GM10248 (cell line): ENCODE measurements at regions not wholly inside any gene's neighbourhood (a gene's known extent, or its start where the extent isn't known, plus 50 kb on each side); places are given as distances from the start of the nearest gene placed in this dataset.

Experiments used
- CTCF ChIA-PET: fragments of 300-600 bp; sonication (Branson Sonifier 250); formaldehyde crosslinking; extraction: SDS; loops from one replicate; lab custom pipeline; 2021; ENCODE audit warnings: antibody characterized with exemption; lab: Yijun Ruan, JAX
- POLR2A ChIA-PET: fragments of 350-650 bp; sonication (Branson Sonifier 250); formaldehyde crosslinking; extraction: SDS; loops from one replicate; lab custom pipeline; 2020; ENCODE audit warnings: antibody characterized with exemption; lab: Yijun Ruan, JAX
- DNase-seq: peaks from one replicate; pipeline ENCODE4 v3.0.0; 2012; ENCODE audit errors: extremely low spot score
- CTCF ChIP-seq: IDR thresholded peaks from 2 replicates; pipeline ENCODE4 v1.5.1; 2012; ENCODE audit warnings: mild to moderate bottlenecking, low read depth; ENCODE audit errors: extremely low read depth, missing control alignments, control extremely low read depth

DNA sequence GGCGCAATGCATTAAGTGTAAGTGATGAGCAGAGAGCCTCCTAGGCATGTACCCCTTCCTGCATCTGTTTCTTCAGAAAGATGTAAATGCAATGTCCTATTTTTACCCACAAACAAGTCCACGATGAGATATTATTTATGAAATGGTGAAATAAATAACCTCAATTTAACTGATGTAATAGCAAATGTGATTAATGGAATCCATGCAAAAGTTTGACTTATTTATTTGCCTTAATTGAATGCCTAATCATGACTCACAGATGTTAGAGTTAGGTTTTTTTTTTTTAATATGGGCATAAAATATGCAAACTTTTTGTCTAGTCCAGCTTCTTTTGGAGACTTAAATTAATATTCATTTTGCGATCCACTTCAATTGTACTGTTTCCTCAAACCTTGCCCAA, 67.7 kb upstream of the ITGA4 start:
- CTCF ChIA-PET = interaction anchor here (1.3 kb wide), 1 partner anchor 21 kb away, joined by 3 read pairs; no protein-coding TSS in a partner anchor
- POLR2A ChIA-PET = no interaction called here
- TF ChIP-seq CTCF = no peak
- DNase-seq = no peak

- DNase-seq = peak; percentile 31
- POLR2A ChIA-PET = no interaction called here
- CTCF ChIA-PET = interaction anchor here (0.8 to 1.5 kb wide), 6 partner anchors 10 to 221 kb away, joined by 3 read pairs; no protein-coding TSS in a partner anchor
These were observed 63.7 kb upstream of the ITGA4 start for GRCh38 chr2:181393472-181393871.

GRCh38 chr2:181394741-181395437, 62.3 kb upstream of the ITGA4 start:
- no peak for TF ChIP-seq CTCF
- ChIA-PET CTCF (interaction anchor here (0.6 to 1.7 kb wide), 9 partner anchors 8 to 72 kb away, joined by 3 to 7 read pairs (median 4); partner anchors contain the start of gene ITGA4), POLR2A (no interaction called here)
- DNase-seq = no peak

More at GRCh38 chr2:181393472-181393871, 63.7 kb upstream of the ITGA4 start:
- TF ChIP-seq CTCF = no peak

- POLR2A ChIA-PET = no interaction called here
- no peak for TF ChIP-seq CTCF
- no peak for DNase-seq
- CTCF ChIA-PET = interaction anchor here (1.2 to 1.7 kb wide), 3 partner anchors 9 to 71 kb away, joined by 3 to 5 read pairs (median 5); no protein-coding TSS in a partner anchor
These were observed 61.3 kb upstream of the ITGA4 start for GRCh38 chr2:181395851-181396250.

GRCh38 chr2:181396256-181397123, 60.7 kb upstream of the ITGA4 start:
- no peak for TF ChIP-seq CTCF
- DNase-seq = no peak
- CTCF ChIA-PET = interaction anchor here (1.1 to 1.7 kb wide), 2 partner anchors 23 to 70 kb away, joined by 3 to 5 read pairs; no protein-coding TSS in a partner anchor
- POLR2A ChIA-PET = no interaction called here

DNA sequence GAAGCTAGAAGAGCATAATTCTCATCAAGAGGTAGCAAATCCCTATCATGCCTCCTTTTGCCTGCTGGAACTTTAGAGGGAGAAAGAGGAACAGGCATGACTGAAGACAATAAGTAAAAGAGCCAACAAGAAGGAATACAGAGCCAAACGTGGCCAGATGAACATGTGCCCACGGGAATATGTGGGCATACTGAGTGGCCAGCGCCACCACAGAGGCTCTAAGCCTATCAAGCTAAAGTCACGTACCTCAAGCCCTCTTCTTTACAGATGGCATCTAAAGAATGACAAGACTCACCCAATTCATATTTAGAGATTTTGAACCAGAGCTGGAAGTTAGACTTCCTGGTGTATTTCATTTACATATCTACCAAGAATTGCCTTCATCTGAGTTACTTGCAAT, 59.9 kb upstream of the ITGA4 start:
- POLR2A ChIA-PET = no interaction called here
- DNase-seq = no peak
- TF ChIP-seq CTCF = no peak
- CTCF ChIA-PET = interaction anchor here (1.1 kb wide), 2 partner anchors 10 to 24 kb away, joined by 3 read pairs; no protein-coding TSS in a partner anchor
